Neural progenitor cell (in vitro differentiated cells): ENCODE measurements at regions not wholly inside any gene's neighbourhood (a gene's known extent, or its start where the extent isn't known, plus 50 kb on each side); places are given as distances from the start of the nearest gene placed in this dataset.

Experiments
- EZH2 ChIP-seq: fragments of 200-600 bp; sonication (generic); IDR thresholded peaks from 2 replicates; pipeline ENCODE4 v1.6.1; 2017; ENCODE audit warnings: antibody characterized with exemption, mild to moderate bottlenecking, moderate library complexity
- TF ChIP-seq, protein P1 (sequence below): fragments of 200-600 bp; sonication (generic); IDR thresholded peaks from 2 replicates; pipeline ENCODE4 v1.5.1; 2017; ENCODE audit warnings: antibody characterized with exemption, mild to moderate bottlenecking

GRCh38 chr22:25365491-25366261 is 146.2 kb downstream of the CRYBB2 start:
- TF ChIP-seq, protein P1, sequence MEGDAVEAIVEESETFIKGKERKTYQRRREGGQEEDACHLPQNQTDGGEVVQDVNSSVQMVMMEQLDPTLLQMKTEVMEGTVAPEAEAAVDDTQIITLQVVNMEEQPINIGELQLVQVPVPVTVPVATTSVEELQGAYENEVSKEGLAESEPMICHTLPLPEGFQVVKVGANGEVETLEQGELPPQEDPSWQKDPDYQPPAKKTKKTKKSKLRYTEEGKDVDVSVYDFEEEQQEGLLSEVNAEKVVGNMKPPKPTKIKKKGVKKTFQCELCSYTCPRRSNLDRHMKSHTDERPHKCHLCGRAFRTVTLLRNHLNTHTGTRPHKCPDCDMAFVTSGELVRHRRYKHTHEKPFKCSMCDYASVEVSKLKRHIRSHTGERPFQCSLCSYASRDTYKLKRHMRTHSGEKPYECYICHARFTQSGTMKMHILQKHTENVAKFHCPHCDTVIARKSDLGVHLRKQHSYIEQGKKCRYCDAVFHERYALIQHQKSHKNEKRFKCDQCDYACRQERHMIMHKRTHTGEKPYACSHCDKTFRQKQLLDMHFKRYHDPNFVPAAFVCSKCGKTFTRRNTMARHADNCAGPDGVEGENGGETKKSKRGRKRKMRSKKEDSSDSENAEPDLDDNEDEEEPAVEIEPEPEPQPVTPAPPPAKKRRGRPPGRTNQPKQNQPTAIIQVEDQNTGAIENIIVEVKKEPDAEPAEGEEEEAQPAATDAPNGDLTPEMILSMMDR: no peak
- no peak for TF ChIP-seq EZH2
